HepG2 (cell line): ENCODE measurements at regions not wholly inside any gene's neighbourhood (a gene's known extent, or its start where the extent isn't known, plus 50 kb on each side); places are given as distances from the start of the nearest gene placed in this dataset.

Source experiments
- ATAC-seq: fragments of 200-7000 bp; cut with Tn5 transposase; 3 replicates; pipeline ENCODE4 v1.9.1; 2020; ENCODE audit warnings: mild to moderate bottlenecking, moderate library complexity
- BruUV-seq: library from RNA; stranded (reverse); fragments of 400-500 nt; replicated peaks from 2 replicates; lab custom pipeline; 2021; lab: Mats Ljungman, UMichigan
- CTCF ChIA-PET: fragments of 300-600 bp; formaldehyde crosslinking; extraction: SDS; loops from one replicate; lab custom pipeline; 2021; ENCODE audit warnings: low total read pairs, inconsistent platforms, low intra/inter-chr PET ratio; lab: Yijun Ruan, JAX
- POLR2A ChIA-PET: fragments of 350-600 bp; sonication (Branson Sonifier 250); formaldehyde crosslinking; loops from one replicate; lab custom pipeline; 2020; ENCODE audit warnings: antibody characterized with exemption, inconsistent platforms; lab: Yijun Ruan, JAX
- DNase-seq: peaks from one replicate; pipeline ENCODE4 v3.0.0-alpha.2; 2015; ENCODE audit warnings: low spot score
- FAIRE-seq: peaks from 3 replicates; lab custom pipeline; 2011; peaks lifted over from hg19 to GRCh38; lab: Jason Lieb, UNC
- H2AFZ ChIP-seq: one replicate; pipeline ENCODE4 v1.6.1; 2011; ENCODE audit warnings: low read length, inconsistent platforms
- H3K27ac ChIP-seq: fragments of 300-600 bp; 3 replicates; pipeline ENCODE4 v1.8.0; 2011; ENCODE audit warnings: mixed run types, mild to moderate bottlenecking, mixed read lengths, low read length, inconsistent platforms; ENCODE audit not compliant: insufficient read depth; ENCODE audit errors: extremely low read length
- H3K27me3 ChIP-seq, 2 experiments: fragments of 200-600 bp in 1 of 2; 2 replicates in 1 of 2; 3 replicates in 1 of 2; pipeline versions ENCODE4 v1.6.0 to v1.8.0; 2011; ENCODE audit warnings: low read length in 2 of 2, mild to moderate bottlenecking in 2 of 2, moderate library complexity in 2 of 2, inconsistent platforms in 1 of 2; ENCODE audit not compliant: insufficient read depth in 2 of 2, control insufficient read depth in 1 of 2
- H3K36me3 ChIP-seq, 2 experiments: fragments of 200-600 bp in 1 of 2; replicated peaks in 1 of 2; 2 replicates in 1 of 2; 3 replicates in 1 of 2; pipeline versions ENCODE4 v1.5.1 to v1.8.0; 2011; ENCODE audit warnings: low read length in 2 of 2, inconsistent platforms in 1 of 2; ENCODE audit not compliant: insufficient read depth in 2 of 2, control insufficient read depth in 1 of 2
- H3K4me1 ChIP-seq: 2 replicates; pipeline ENCODE4 v1.5.1; 2012; ENCODE audit warnings: low read length, inconsistent platforms; ENCODE audit not compliant: insufficient read depth
- H3K4me2 ChIP-seq: 2 replicates; pipeline ENCODE4 v1.6.0; 2011; ENCODE audit warnings: low read depth, low read length, inconsistent platforms
- H3K4me3 ChIP-seq, 3 experiments: fragments of 200-600 bp in 1 of 3; sonication (generic), shearing (Covaris generic) in 1 of 3; replicated peaks in 1 of 3; 2 replicates each; pipeline ENCODE4 v1.5.1; 2011 to 2016; ENCODE audit warnings: low read length in 3 of 3, inconsistent platforms in 2 of 3, low read depth in 2 of 3, mild to moderate bottlenecking in 2 of 3, control low read depth in 1 of 3, mixed read lengths in 1 of 3; ENCODE audit not compliant: insufficient read depth in 1 of 3
- H3K79me2 ChIP-seq: one replicate; pipeline ENCODE4 v1.6.1; 2011; ENCODE audit warnings: low read length, inconsistent platforms; ENCODE audit not compliant: insufficient read depth
- H3K9ac ChIP-seq: 2 replicates; pipeline ENCODE4 v1.6.0; 2011; ENCODE audit warnings: mild to moderate bottlenecking, low read depth, low read length, inconsistent platforms; ENCODE audit not compliant: insufficient read depth
- H3K9me3 ChIP-seq: 2 replicates; pipeline ENCODE4 v1.5.1; 2012; ENCODE audit warnings: mild to moderate bottlenecking, low read length
- H4K20me1 ChIP-seq: 2 replicates; pipeline ENCODE4 v1.6.0; 2011; ENCODE audit warnings: inconsistent platforms, mild to moderate bottlenecking, low read length, moderate library complexity; ENCODE audit not compliant: insufficient read depth
- ATM ChIP-seq: fragments of 450-650 bp; IDR thresholded peaks from 2 replicates; pipeline ENCODE4 v1.7.1; 2017; ENCODE audit warnings: mild to moderate bottlenecking, borderline replicate concordance
- EEA1 ChIP-seq: sonication (generic); formaldehyde crosslinking; IDR thresholded peaks from 2 replicates; pipeline ENCODE4 v1.5.1; 2020; ENCODE audit warnings: mild to moderate bottlenecking, missing genetic modification reagents, borderline replicate concordance
- FOXM1 ChIP-seq: sonication (generic); formaldehyde crosslinking; IDR thresholded peaks from 2 replicates; pipeline ENCODE4 v1.5.0; 2020; ENCODE audit warnings: missing genetic modification reagents
- GATAD2A ChIP-seq: IDR thresholded peaks from 2 replicates; pipeline ENCODE4 v1.6.1; 2016
- HNRNPH1 ChIP-seq: fragments of 200-400 bp; formaldehyde crosslinking; optimal IDR thresholded peaks from 2 replicates; pipeline ENCODE3; 2017; ENCODE audit warnings: mild to moderate bottlenecking, low read depth, low read length
- KAT8 ChIP-seq: IDR thresholded peaks from 2 replicates; pipeline ENCODE4 v1.6.1; 2016; ENCODE audit warnings: missing genetic modification reagents, missing compliant biosample characterization
- NFATC3 ChIP-seq: sonication (generic); formaldehyde crosslinking; IDR thresholded peaks from 2 replicates; pipeline ENCODE4 v1.5.1; 2020; ENCODE audit warnings: mild to moderate bottlenecking, missing genetic modification reagents
- SNAPC2 ChIP-seq: sonication (generic); formaldehyde crosslinking; IDR thresholded peaks from 2 replicates; pipeline ENCODE4 v1.8.1; 2022; ENCODE audit warnings: mild to moderate bottlenecking, missing genetic modification reagents
- SP1 ChIP-seq, 2 experiments: fragments of 450-650 bp in 1 of 2; sonication (generic) in 1 of 2; formaldehyde crosslinking in 1 of 2; IDR thresholded peaks; 2 replicates each; pipeline versions ENCODE4 v1.4.0 to v1.6.1; 2016 to 2020; ENCODE audit warnings: missing genetic modification reagents in 1 of 2
- TOE1 ChIP-seq: sonication (generic); formaldehyde crosslinking; IDR thresholded peaks from 2 replicates; pipeline ENCODE4 v1.4.0; 2020; ENCODE audit warnings: mild to moderate bottlenecking, missing genetic modification reagents
- ZEB1 ChIP-seq: IDR thresholded peaks from 2 replicates; pipeline ENCODE4 v1.6.1; 2012; ENCODE audit warnings: mild to moderate bottlenecking, low read depth, inconsistent platforms; ENCODE audit not compliant: insufficient replicate concordance
- ZNF33B ChIP-seq: sonication (generic); formaldehyde crosslinking; IDR thresholded peaks from 2 replicates; pipeline ENCODE4 v1.5.1; 2020; ENCODE audit warnings: mild to moderate bottlenecking, missing genetic modification reagents
- ZNF44 ChIP-seq: sonication (generic); formaldehyde crosslinking; IDR thresholded peaks from 2 replicates; pipeline ENCODE4 v1.5.1; 2020; ENCODE audit warnings: mild to moderate bottlenecking, missing genetic modification reagents
- ZNF670 ChIP-seq: sonication (generic); formaldehyde crosslinking; IDR thresholded peaks from 2 replicates; pipeline ENCODE4 v1.8.0; 2022; ENCODE audit warnings: mild to moderate bottlenecking, missing genetic modification reagents, borderline replicate concordance
- WGBS: methylation state at CpG from one replicate; pipeline ENCODE4 v1.1.6; 2017; ENCODE audit warnings: low lambda C conversion rate; 5-methylcytosine and 5-hydroxymethylcytosine counted together
- in situ Hi-C: cut with HindIII; loops from 2 replicates; pipeline ENCODE4 v1.10.0; 2017; ENCODE audit warnings: low pct_unique_long_range_greater_than_20kb; ENCODE audit not compliant: extremely low pct_ligation_motif_present
- intact Hi-C: fragments of 100-400 bp; cut with micrococcal nuclease; formaldehyde crosslinking; loops from one replicate; pipeline ENCODE4 v1.10.0; 2022; ENCODE audit not compliant: unreplicated experiment
- TF ChIP-seq, protein P1 (sequence below): sonication (generic); formaldehyde crosslinking; IDR thresholded peaks from 2 replicates; pipeline ENCODE4 v1.8.0; 2022; ENCODE audit warnings: mild to moderate bottlenecking, missing genetic modification reagents, borderline replicate concordance
- TF ChIP-seq, protein P2 (sequence below): fragments of 450-650 bp; IDR thresholded peaks from 2 replicates; pipeline ENCODE4 v1.6.1; 2016
- TF ChIP-seq, protein P3 (sequence below): sonication (generic); formaldehyde crosslinking; IDR thresholded peaks from 2 replicates; pipeline ENCODE4 v1.4.0; 2020; ENCODE audit warnings: mild to moderate bottlenecking, missing genetic modification reagents, borderline replicate concordance

DNA sequence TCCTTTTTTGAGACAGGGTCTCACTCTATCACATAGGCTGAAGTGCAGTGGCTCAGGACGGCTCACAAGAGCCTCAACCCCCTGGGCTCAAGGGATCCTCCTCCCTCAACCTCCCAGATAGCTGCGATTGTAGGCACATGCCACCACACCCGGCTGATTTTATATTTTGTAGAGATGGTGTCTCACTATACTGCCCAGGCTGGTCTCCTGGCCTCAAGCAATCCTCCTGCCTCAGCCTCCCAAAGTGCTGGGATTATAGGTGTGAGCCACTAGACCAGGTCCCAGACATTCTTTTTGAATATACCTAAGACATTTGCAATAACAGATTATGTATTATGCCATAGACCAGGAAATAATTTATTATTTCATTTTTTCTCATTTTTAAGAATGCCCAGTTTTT is 58.3 kb upstream of the CDYL start:
- Histone ChIP-seq H3K4me3 (no peak overlapping the region), H3K36me3 (no peaks in the 10 kb centered on the region), H3K9ac (no peak overlapping the region), H2AFZ (no peak overlapping the region), H3K27ac (no peak overlapping the region), H4K20me1 (no peaks in the 10 kb centered on the region), H3K79me2 (no peaks in the 10 kb centered on the region), H3K4me1 (no peaks in the 10 kb centered on the region), H3K9me3 (no peaks in the 10 kb centered on the region), H3K4me2 (no peak overlapping the region), H3K27me3 (peaks cover 0 to 23% of the 10 kb centered on the region in 2 experiments; a peak in 2 of 5 replicates)
- BruUV-seq, result no TSS peak
- POLR2A ChIA-PET, result no interaction called here
- TF ChIP-seq TOE1 (CRISPR knock-in tag) (no peak), ZNF33B (no peak), ZNF44 (CRISPR knock-in tag) (no peak), HNRNPH1 (no peak), SNAPC2 (CRISPR knock-in tag) (no peak), ZNF670 (CRISPR knock-in tag) (no peak), SP1 (IDR thresholded peaks at IDR 0.05) (no peak), SP1 (CRISPR knock-in tag; IDR thresholded peaks at IDR 0.05) (no peak), FOXM1 (CRISPR knock-in tag) (no peak), ZEB1 (no peak), NFATC3 (CRISPR knock-in tag) (no peak), ATM (no peak), EEA1 (CRISPR knock-in tag) (no peak), GATAD2A (CRISPR knock-in tag) (no peak), KAT8 (CRISPR knock-in tag) (no peak)
- TF ChIP-seq, protein P1, sequence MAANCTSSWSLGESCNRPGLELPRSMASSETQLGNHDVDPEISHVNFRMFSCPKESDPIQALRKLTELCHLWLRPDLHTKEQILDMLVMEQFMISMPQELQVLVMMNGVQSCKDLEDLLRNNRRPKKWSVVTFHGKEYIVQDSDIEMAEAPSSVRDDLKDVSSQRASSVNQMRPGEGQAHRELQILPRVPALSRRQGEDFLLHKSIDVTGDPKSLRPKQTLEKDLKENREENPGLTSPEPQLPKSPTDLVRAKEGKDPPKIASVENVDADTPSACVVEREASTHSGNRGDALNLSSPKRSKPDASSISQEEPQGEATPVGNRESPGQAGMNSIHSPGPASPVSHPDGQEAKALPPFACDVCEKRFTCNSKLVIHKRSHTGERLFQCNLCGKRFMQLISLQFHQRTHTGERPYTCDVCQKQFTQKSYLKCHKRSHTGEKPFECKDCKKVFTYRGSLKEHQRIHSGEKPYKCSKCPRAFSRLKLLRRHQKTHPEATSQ (CRISPR knock-in tag), result no peak
- TF ChIP-seq, protein P2, sequence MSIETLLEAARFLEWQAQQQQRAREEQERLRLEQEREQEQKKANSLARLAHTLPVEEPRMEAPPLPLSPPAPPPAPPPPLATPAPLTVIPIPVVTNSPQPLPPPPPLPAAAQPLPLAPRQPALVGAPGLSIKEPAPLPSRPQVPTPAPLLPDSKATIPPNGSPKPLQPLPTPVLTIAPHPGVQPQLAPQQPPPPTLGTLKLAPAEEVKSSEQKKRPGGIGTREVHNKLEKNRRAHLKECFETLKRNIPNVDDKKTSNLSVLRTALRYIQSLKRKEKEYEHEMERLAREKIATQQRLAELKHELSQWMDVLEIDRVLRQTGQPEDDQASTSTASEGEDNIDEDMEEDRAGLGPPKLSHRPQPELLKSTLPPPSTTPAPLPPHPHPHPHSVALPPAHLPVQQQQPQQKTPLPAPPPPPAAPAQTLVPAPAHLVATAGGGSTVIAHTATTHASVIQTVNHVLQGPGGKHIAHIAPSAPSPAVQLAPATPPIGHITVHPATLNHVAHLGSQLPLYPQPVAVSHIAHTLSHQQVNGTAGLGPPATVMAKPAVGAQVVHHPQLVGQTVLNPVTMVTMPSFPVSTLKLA, result no peak
- TF ChIP-seq, protein P3, sequence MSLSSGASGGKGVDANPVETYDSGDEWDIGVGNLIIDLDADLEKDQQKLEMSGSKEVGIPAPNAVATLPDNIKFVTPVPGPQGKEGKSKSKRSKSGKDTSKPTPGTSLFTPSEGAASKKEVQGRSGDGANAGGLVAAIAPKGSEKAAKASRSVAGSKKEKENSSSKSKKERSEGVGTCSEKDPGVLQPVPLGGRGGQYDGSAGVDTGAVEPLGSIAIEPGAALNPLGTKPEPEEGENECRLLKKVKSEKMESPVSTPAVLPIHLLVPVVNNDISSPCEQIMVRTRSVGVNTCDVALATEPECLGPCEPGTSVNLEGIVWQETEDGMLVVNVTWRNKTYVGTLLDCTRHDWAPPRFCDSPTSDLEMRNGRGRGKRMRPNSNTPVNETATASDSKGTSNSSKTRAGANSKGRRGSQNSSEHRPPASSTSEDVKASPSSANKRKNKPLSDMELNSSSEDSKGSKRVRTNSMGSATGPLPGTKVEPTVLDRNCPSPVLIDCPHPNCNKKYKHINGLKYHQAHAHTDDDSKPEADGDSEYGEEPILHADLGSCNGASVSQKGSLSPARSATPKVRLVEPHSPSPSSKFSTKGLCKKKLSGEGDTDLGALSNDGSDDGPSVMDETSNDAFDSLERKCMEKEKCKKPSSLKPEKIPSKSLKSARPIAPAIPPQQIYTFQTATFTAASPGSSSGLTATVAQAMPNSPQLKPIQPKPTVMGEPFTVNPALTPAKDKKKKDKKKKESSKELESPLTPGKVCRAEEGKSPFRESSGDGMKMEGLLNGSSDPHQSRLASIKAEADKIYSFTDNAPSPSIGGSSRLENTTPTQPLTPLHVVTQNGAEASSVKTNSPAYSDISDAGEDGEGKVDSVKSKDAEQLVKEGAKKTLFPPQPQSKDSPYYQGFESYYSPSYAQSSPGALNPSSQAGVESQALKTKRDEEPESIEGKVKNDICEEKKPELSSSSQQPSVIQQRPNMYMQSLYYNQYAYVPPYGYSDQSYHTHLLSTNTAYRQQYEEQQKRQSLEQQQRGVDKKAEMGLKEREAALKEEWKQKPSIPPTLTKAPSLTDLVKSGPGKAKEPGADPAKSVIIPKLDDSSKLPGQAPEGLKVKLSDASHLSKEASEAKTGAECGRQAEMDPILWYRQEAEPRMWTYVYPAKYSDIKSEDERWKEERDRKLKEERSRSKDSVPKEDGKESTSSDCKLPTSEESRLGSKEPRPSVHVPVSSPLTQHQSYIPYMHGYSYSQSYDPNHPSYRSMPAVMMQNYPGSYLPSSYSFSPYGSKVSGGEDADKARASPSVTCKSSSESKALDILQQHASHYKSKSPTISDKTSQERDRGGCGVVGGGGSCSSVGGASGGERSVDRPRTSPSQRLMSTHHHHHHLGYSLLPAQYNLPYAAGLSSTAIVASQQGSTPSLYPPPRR (CRISPR knock-in tag), result no peak
- DNase-seq (no peak), FAIRE-seq (no peak), ATAC-seq (no peak)
- CTCF ChIA-PET, result no interaction called here
- intact Hi-C loops, result no loop called here
- 37% methylated on average over 3 of the region's 3 CpGs for WGBS
- in situ Hi-C loops, result no loop called here
